Prostate gland (tissue), 2 donors: ENCODE measurements at regions not wholly inside any gene's neighbourhood (a gene's known extent, or its start where the extent isn't known, plus 50 kb on each side); places are given as distances from the start of the nearest gene placed in this dataset.

Experiments used
- DNase-seq: peaks from one replicate; pipeline ENCODE4 v3.0.0-alpha.2; 2019; ENCODE audit warnings: low spot score
- H3K27ac ChIP-seq, 2 donors: fragments of 200-600 bp; sonication (generic); 2 replicates each; pipeline ENCODE4 v1.5.1; 2017 to 2019
- H3K27me3 ChIP-seq: fragments of 200-600 bp; sonication (generic); replicated peaks from 2 replicates; pipeline ENCODE4 v1.5.1; 2019; ENCODE audit not compliant: insufficient read depth
- H3K36me3 ChIP-seq, 2 donors: fragments of 200-600 bp; sonication (generic); 1 replicate in 1 of 2; 2 replicates in 1 of 2; pipeline versions ENCODE4 v1.5.1 to v1.8.1; 2017 to 2019
- H3K4me1 ChIP-seq: fragments of 200-600 bp; sonication (generic); replicated peaks from 2 replicates; pipeline ENCODE4 v1.5.1; 2019
- H3K4me3 ChIP-seq, 2 donors: fragments of 200-600 bp; sonication (generic); 2 replicates each; pipeline ENCODE4 v1.5.1; 2017 to 2019
- H3K9me3 ChIP-seq: fragments of 200-600 bp; sonication (generic); 2 replicates; pipeline ENCODE4 v1.5.1; 2017
- POLR2A ChIP-seq: fragments of 450-650 bp; IDR thresholded peaks from one replicate; pipeline ENCODE4 v1.6.1; 2016; ENCODE audit warnings: antibody characterized with exemption, mild to moderate bottlenecking
- POLR2AphosphoS5 ChIP-seq: sonication (generic); formaldehyde crosslinking; IDR thresholded peaks from one replicate; pipeline ENCODE4 v1.6.1; 2017; ENCODE audit warnings: antibody characterized with exemption
- WGBS: methylation state at CpG from one replicate; pipeline ENCODE4 v1.1.5; 2018; 5-methylcytosine and 5-hydroxymethylcytosine counted together
- intact Hi-C: fragments of 100-400 bp; cut with DNase I; formaldehyde crosslinking; loops from one replicate; pipeline ENCODE4 v1.14.2; 2022
- TF ChIP-seq, protein P1 (sequence below), 4 experiments: fragments of 200-600 bp in 2 of 4; fragments of 450-650 bp in 2 of 4; sonication (generic) in 2 of 4; IDR thresholded peaks; 1 replicate in 3 of 4; 2 replicates in 1 of 4; pipeline ENCODE4 v1.5.1; 2016 to 2019; ENCODE audit warnings: antibody characterized with exemption in 4 of 4, mild to moderate bottlenecking in 2 of 4, moderate library complexity in 2 of 4

DNA sequence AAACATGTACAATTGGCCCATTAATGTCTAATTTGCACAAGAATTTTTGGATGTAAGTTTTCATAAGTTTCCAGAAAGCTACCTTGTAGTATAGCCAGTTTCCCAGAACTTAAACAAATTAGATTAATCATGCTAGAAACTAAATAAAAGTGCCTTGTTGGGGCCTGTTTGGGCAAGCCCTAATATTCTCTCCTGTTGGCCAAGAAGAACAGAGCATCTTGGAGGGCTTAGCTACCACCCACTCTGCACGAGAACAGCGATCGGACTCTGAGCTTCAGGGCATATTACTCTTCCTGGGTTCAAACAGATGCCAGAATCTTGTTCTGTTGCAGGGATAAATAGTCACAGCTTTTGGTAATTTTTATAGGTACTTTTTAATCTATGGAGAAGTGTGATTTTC, 88.2 kb downstream of the GAS1 start:
- Histone ChIP-seq H3K9me3 (no peaks in the 10 kb centered on the region), H3K4me1 (no peaks in the 10 kb centered on the region), H3K4me3 (no peak overlapping the region), H3K27me3 (no peaks in the 10 kb centered on the region), H3K36me3 (no peaks in the 10 kb centered on the region), H3K27ac (no peak overlapping the region)
- intact Hi-C loops, result no loop called here
- DNase-seq, result no peak
- WGBS, result 57% methylated on average over 3 of the region's 3 CpGs
- TF ChIP-seq, protein P1, sequence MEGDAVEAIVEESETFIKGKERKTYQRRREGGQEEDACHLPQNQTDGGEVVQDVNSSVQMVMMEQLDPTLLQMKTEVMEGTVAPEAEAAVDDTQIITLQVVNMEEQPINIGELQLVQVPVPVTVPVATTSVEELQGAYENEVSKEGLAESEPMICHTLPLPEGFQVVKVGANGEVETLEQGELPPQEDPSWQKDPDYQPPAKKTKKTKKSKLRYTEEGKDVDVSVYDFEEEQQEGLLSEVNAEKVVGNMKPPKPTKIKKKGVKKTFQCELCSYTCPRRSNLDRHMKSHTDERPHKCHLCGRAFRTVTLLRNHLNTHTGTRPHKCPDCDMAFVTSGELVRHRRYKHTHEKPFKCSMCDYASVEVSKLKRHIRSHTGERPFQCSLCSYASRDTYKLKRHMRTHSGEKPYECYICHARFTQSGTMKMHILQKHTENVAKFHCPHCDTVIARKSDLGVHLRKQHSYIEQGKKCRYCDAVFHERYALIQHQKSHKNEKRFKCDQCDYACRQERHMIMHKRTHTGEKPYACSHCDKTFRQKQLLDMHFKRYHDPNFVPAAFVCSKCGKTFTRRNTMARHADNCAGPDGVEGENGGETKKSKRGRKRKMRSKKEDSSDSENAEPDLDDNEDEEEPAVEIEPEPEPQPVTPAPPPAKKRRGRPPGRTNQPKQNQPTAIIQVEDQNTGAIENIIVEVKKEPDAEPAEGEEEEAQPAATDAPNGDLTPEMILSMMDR (IDR thresholded peaks at IDR 0.05), result no peak
- TF ChIP-seq POLR2AphosphoS5 (no peak), POLR2A (no peak)

DNA sequence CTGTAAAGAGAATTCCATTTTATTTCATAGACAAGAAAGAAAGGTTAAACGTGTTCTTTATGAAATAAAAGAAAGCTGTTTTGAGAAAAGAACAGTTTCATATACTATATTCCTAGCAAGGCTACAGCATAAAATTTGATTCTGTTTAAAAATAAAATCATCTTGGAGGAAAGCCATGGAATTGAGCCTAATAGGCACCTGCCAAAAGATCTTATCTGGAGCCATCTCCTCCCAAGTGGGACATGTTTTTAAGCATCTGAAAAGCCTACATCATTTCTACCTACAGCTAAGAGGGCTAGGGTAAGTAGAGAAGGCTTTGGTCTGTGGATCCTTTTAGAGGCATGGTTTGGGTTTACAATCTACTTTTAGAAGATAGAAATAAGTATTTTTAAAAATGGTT, 89.3 kb downstream of the GAS1 start:
- TF ChIP-seq, protein P1 (IDR thresholded peaks at IDR 0.05), result no peak
- TF ChIP-seq POLR2AphosphoS5, result no peak
- no peak for TF ChIP-seq POLR2A
- intact Hi-C loops, result no loop called here
- H3K27me3 ChIP-seq, result no peaks in the 10 kb centered on the region
- H3K27ac ChIP-seq, result no peak overlapping the region
- H3K4me3 ChIP-seq, result no peak overlapping the region
- no peaks in the 10 kb centered on the region for H3K36me3 ChIP-seq
- no peak for DNase-seq
- H3K9me3 ChIP-seq, result no peaks in the 10 kb centered on the region
- 17% methylated on average over 1 of the region's 1 CpG for WGBS
- H3K4me1 ChIP-seq, result no peaks in the 10 kb centered on the region

DNA sequence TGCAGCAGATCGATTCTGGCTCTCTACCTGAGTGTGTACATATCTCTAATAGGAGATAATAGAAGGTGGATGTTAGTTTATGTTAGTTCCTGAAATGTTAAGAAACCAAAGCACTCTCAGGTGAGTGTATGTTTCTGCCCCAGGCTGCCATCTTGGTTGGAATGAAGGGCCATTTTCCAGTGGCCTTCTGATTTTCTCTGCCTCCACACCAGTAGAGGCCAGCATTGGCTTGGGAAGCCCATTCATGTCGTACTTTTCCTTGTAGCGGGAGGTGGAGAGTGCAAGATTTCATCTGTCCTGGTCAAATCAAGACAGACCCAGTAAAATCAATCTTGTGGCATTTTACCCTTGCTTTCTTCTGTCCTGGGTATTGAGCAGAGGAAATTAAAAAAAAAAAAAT, 91.0 kb downstream of the GAS1 start:
- DNase-seq, result no peak
- intact Hi-C loops, result no loop called here
- H3K27ac ChIP-seq, result no peak overlapping the region
- H3K9me3 ChIP-seq, result no peaks in the 10 kb centered on the region
- WGBS, result 97% methylated on average over 3 of the region's 3 CpGs
- H3K4me3 ChIP-seq, result no peak overlapping the region
- no peaks in the 10 kb centered on the region for H3K4me1 ChIP-seq
- no peaks in the 10 kb centered on the region for H3K27me3 ChIP-seq
- TF ChIP-seq, protein P1 (IDR thresholded peaks at IDR 0.05), result no peak
- TF ChIP-seq POLR2A (no peak), POLR2AphosphoS5 (no peak)
- no peaks in the 10 kb centered on the region for H3K36me3 ChIP-seq

DNA sequence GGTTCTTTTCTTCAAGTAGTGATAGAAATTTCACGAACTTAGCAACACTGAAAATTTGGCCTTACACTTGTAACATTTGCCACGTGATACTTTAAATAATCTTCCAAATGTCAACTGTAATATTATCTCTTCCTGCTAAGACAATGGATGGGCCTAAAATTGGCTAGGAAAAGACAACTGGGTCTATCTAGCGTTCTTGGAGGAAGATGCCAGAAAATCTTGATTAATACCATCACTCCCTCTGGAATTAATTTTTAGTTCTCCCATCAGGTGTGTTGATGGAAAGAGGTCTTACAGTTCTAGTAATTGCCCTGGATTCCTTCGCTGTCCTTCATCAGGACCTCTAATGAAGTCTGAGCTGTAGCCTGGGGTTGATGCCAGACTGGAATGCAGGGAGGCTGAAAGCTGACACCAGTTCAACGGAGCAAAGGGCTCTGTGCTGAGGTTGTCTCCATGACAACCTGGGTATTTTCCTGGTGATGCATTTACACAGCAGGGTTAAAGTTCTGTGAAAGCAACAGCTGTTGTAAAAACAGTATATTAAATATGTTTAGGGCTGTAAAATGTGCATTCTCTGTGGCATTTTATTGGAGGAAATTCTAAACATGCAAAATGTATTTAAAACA, 92.3 kb downstream of the GAS1 start:
- no peak for DNase-seq
- H3K27ac ChIP-seq, result no peak overlapping the region
- intact Hi-C loops, result no loop called here

DNA sequence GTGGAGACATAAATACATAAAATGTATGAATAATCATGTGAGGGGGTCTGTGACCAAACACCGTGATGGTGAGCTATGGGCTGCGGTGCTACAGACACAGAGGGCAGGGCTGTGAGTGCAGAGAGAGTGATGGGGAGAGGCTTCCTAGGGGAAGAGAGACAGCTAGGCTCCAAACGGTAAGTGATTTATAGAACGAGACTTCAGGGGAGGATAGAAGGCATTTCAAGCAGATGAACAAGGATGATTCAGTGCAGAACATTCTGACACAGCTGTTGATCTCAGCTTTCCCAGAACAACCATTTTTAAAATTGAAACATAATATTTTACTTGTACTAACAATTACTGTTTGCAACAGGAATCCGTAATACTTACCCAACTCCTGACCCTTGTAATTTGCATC, 100.7 kb downstream of the GAS1 start:
- TF ChIP-seq POLR2AphosphoS5 (no peak), POLR2A (no peak)
- TF ChIP-seq, protein P1 (IDR thresholded peaks at IDR 0.05), result no peak
- 77% methylated on average over 5 of the region's 5 CpGs for whole genome bisulfite sequencing
- no peak for DNase-seq
- no peaks in the 10 kb centered on the region for H3K27me3 ChIP-seq
- no peak overlapping the region for H3K4me3 ChIP-seq
- no peaks in the 10 kb centered on the region for H3K4me1 ChIP-seq
- H3K36me3 ChIP-seq, result no peaks in the 10 kb centered on the region
- no peaks in the 10 kb centered on the region for H3K9me3 ChIP-seq
- H3K27ac ChIP-seq, result no peak overlapping the region
- intact Hi-C loops, result no loop called here

More for the DNA sequence above, 92.3 kb downstream of the GAS1 start:
- Histone ChIP-seq H3K27me3 (no peaks in the 10 kb centered on the region), H3K4me3 (no peak overlapping the region), H3K4me1 (no peaks in the 10 kb centered on the region), H3K36me3 (no peaks in the 10 kb centered on the region), H3K9me3 (no peaks in the 10 kb centered on the region)
- 26% methylated on average over 5 of the region's 5 CpGs for WGBS
- TF ChIP-seq POLR2A (no peak), POLR2AphosphoS5 (no peak)
- TF ChIP-seq, protein P1 (IDR thresholded peaks at IDR 0.05), result no peak
